ENCODE measurements at regions not wholly inside any gene's neighbourhood (a gene's known extent, or its start where the extent isn't known, plus 50 kb on each side); places are given as distances from the start of the nearest gene placed in this dataset.
"Not testable (repeated sequence)": the region's sequence is repeated elsewhere in the genome, so short reads cannot be mapped to it uniquely, and the experiment has no call there.

- DNase-seq = peak in 1 of 14 donors; percentile 71
Measured at GRCh38 chr7:10707519-10707918, 266.2 kb upstream of the PHF14 start.

- peak in 1 of 14 donors; percentile 62 for DNase-seq
Measured at GRCh38 chr7:10708447-10708846, 265.2 kb upstream of the PHF14 start.

- DNase-seq = no peak
Measured at GRCh38 chr7:10718768-10719167, 254.9 kb upstream of the PHF14 start.

- DNase-seq = no peak
Measured at GRCh38 chr7:10720042-10720441, 253.6 kb upstream of the PHF14 start.

GRCh38 chr7:10721289-10721688, 252.4 kb upstream of the PHF14 start:
- no peak for DNase-seq

- DNase-seq = no peak
Measured at GRCh38 chr7:10723832-10724231, 249.8 kb upstream of the PHF14 start.

- no peak for DNase-seq
Measured at GRCh38 chr7:10724449-10724848, 249.2 kb upstream of the PHF14 start.

- DNase-seq = peak in 1 of 14 donors; percentile 60
Measured at GRCh38 chr7:10727636-10728035, 246.0 kb upstream of the PHF14 start.

- no peak for DNase-seq
Measured at GRCh38 chr7:10731253-10731773, 242.4 kb upstream of the PHF14 start.

- DNase-seq = no peak
Measured at GRCh38 chr7:10733747-10734146, 239.9 kb upstream of the PHF14 start.

GRCh38 chr7:10734595-10734994, 239.1 kb upstream of the PHF14 start:
- no peak for DNase-seq

- DNase-seq = no peak
Measured at GRCh38 chr7:10739401-10739800, 234.3 kb upstream of the PHF14 start.

GRCh38 chr7:10740805-10741204, 232.9 kb upstream of the PHF14 start:
- no peak for DNase-seq

GRCh38 chr7:10756981-10757380, 216.7 kb upstream of the PHF14 start:
- DNase-seq = peak in 1 of 14 donors; percentile 25

GRCh38 chr7:10759120-10759519, 214.6 kb upstream of the PHF14 start:
- DNase-seq = no peak

GRCh38 chr7:10767771-10768170, 205.9 kb upstream of the PHF14 start:
- DNase-seq = no peak

- peak in 1 of 14 donors; percentile 2 for DNase-seq
Measured at GRCh38 chr7:10770176-10770575, 203.5 kb upstream of the PHF14 start.

GRCh38 chr7:10773430-10773829, 200.2 kb upstream of the PHF14 start:
- DNase-seq = no peak

GRCh38 chr7:10779465-10780399, 193.9 kb upstream of the PHF14 start:
- DNase-seq = no peak

GRCh38 chr7:10780400-10780747, 193.3 kb upstream of the PHF14 start:
- no peak for DNase-seq

GRCh38 chr7:10786976-10787375, 186.7 kb upstream of the PHF14 start:
- DNase-seq = not testable (repeated sequence)

GRCh38 chr7:10789170-10789569, 184.5 kb upstream of the PHF14 start:
- no peak for DNase-seq

- DNase-seq = no peak
Measured at GRCh38 chr7:10790910-10791309, 182.8 kb upstream of the PHF14 start.

Measured in C1 segment of cervical spinal cord (tissue), 14 donors.